ENCODE measurements at regions not wholly inside any gene's neighbourhood (a gene's known extent, or its start where the extent isn't known, plus 50 kb on each side); places are given as distances from the start of the nearest gene placed in this dataset.

DNA sequence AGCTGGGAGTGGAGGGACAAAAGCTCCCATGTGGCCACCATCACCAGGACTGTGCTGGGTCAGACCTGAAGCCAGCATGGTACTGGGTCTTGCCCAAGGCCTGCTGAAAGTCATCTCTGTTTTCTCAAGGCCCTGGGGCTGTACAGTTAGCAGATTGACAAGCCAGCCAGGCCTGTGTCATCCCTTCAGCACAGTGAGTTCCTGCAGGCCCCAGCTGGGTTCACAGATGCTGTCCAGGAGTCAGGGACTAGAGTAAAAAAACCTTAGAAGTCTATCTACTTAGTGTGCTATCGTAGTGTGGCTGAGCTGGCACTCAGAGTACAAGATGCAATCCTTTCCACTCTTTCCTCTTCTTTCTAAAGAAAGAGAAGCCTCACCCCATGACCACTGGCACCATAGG, 246.0 kb upstream of the NAALADL2 start:
- Histone ChIP-seq H4K5ac (ENCODE audit: insufficient read length, low read depth, low read length) (no peak overlapping the region), H4K20me1 (replicated peaks in 1 of 2; ENCODE audit: control insufficient read depth in 1 of 2, insufficient read depth in 2 of 2, low read length in 2 of 2) (no peaks in the 10 kb centered on the region), H2BK15ac (ENCODE audit: low read length) (no peak overlapping the region), H3K4me3 (ENCODE audit: extremely low read depth in 1 of 4, insufficient read depth in 2 of 4, low read depth in 3 of 4, low read length in 4 of 4) (no peak overlapping the region), H2AK5ac (ENCODE audit: low read depth, low read length) (no peak overlapping the region), H3K9me3 (ENCODE audit: insufficient read depth in 2 of 2, low read depth in 1 of 2, low read length in 1 of 2) (no peaks in the 10 kb centered on the region), H3K4ac (replicated peaks; ENCODE audit: insufficient read length, low read depth, low read length) (no peak overlapping the region), H2BK12ac (ENCODE audit: low read depth, low read length) (no peak overlapping the region), H3K4me2 (ENCODE audit: insufficient read depth in 1 of 2, low read depth in 2 of 2, low read length in 2 of 2) (no peak overlapping the region), H2BK120ac (replicated peaks; ENCODE audit: low read depth, low read length) (no peak overlapping the region), H3K4me1 (replicated peaks in 1 of 4; ENCODE audit: control insufficient read depth in 3 of 4, insufficient read depth in 4 of 4, low read length in 3 of 4) (no peaks in the 10 kb centered on the region), H2BK20ac (ENCODE audit: low read length) (no peak overlapping the region), H4K8ac (ENCODE audit: extremely low read depth, insufficient read depth, low read length) (no peak overlapping the region), H2BK5ac (ENCODE audit: low read depth, low read length) (no peak overlapping the region), H3K27ac (ENCODE audit: low read depth, low read length) (no peak overlapping the region), H3K27me3 (replicated peaks in 1 of 4; ENCODE audit: control insufficient read depth in 3 of 4, extremely low read depth in 1 of 4, insufficient read depth in 3 of 4, low read length in 3 of 4) (no peaks in the 10 kb centered on the region), H3K9ac (replicated peaks in 1 of 4; ENCODE audit: extremely low read depth in 1 of 4, low read depth in 3 of 4, low read length in 3 of 4) (no peak overlapping the region), H4K91ac (replicated peaks; ENCODE audit: insufficient read length, low read length) (no peak overlapping the region), H3K79me2 (ENCODE audit: control insufficient read depth in 1 of 2, insufficient read depth in 2 of 2, low read length in 2 of 2) (no peaks in the 10 kb centered on the region), H3K23ac (ENCODE audit: insufficient read length) (no peak overlapping the region), H3K14ac (ENCODE audit: insufficient read length) (no peak overlapping the region), H2AFZ (ENCODE audit: low read length) (no peak overlapping the region), H3K79me1 (ENCODE audit: low read depth, low read length) (no peaks in the 10 kb centered on the region), H3K56ac (replicated peaks; ENCODE audit: insufficient read length, low read depth, low read length) (no peak overlapping the region), H3K18ac (ENCODE audit: extremely low read depth, low read length) (no peak overlapping the region), H3K23me2 (ENCODE audit: low read depth, low read length) (no peaks in the 10 kb centered on the region), H3K36me3 (ENCODE audit: control insufficient read depth in 2 of 4, insufficient read depth in 4 of 4, low read length in 3 of 4) (no peaks in the 10 kb centered on the region)
- ChIA-PET CTCF (ENCODE audit: partially characterized antibody) (interaction anchor here (1.8 kb wide), 1 partner anchor 257 kb away, joined by 5 read pairs; no protein-coding TSS in a partner anchor), POLR2A (ENCODE audit: partially characterized antibody) (no interaction called here)
- 71% methylated on average over 1 of the region's 1 CpG; no CpG with 5 or more reads in 1 of the 2 experiments for WGBS, 2 experiments (ENCODE audit: extremely low coverage in 1 of 2, insufficient coverage in 1 of 2, insufficient read length in 1 of 2, insufficient replicate concordance in 2 of 2, low coverage in 1 of 2, low lambda C conversion rate in 2 of 2, missing lambda C conversion rate in 1 of 2)
- DNase-seq (ENCODE audit: low read depth in 1 of 2, low spot score in 2 of 2) = no peak
- no peak for FAIRE-seq
- TF ChIP-seq RNF2 (IDR thresholded peaks at IDR 0.05; ENCODE audit: borderline replicate concordance, low read depth, low read length, missing control alignments, poor library complexity, severe bottlenecking) (no peak), TBP (IDR thresholded peaks at IDR 0.05; ENCODE audit: low read depth, low read length) (no peak), CBX5 (IDR thresholded peaks at IDR 0.05; ENCODE audit: low read depth, low read length) (no peak), TAF1 (IDR thresholded peaks at IDR 0.05; ENCODE audit: low read depth, low read length) (no peak)
